ENCODE measurements at regions not wholly inside any gene's neighbourhood (a gene's known extent, or its start where the extent isn't known, plus 50 kb on each side); places are given as distances from the start of the nearest gene placed in this dataset.
"Not testable (repeated sequence)": the region's sequence is repeated elsewhere in the genome, so short reads cannot be mapped to it uniquely, and the experiment has no call there.

DNA sequence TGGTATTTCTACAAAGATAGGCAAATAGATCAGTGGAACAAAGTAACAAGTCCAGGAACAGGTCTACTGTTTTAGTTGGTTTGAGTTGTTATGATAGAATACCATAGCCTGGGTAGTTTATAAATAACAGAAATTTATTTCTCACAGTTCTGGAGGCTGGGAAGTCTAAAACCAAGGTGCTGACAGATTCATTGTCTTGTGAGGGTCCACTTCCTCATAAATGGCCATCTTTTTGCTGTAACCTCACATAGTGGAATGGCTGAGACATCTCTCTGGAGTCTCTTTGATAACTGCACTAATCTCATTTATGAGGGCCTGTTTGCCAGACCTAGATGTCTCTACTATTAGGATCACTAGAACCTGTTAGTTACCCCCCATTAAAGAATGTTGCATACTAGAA is 152.3 kb upstream of the MYRIP start:
- no peak for DNase-seq

DNA sequence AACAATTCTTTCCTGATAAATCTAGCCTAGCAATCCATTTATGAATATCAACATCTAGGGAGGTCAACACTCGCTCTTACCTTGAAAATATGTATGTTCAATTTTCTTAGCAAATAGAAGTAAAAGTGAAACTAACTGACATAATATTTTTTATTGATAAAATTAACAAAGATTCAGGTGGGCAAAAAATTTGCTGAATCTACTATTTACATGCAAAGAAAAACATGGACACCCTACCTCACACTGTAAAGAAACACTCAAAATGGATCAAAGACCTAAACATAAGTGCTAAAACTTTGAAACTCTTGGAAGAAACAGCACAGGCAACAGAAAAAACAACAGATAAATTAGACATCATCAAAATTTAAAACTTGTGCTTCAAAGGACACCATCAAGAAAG is 151.6 kb upstream of the MYRIP start:
- DNase-seq, result no peak

DNA sequence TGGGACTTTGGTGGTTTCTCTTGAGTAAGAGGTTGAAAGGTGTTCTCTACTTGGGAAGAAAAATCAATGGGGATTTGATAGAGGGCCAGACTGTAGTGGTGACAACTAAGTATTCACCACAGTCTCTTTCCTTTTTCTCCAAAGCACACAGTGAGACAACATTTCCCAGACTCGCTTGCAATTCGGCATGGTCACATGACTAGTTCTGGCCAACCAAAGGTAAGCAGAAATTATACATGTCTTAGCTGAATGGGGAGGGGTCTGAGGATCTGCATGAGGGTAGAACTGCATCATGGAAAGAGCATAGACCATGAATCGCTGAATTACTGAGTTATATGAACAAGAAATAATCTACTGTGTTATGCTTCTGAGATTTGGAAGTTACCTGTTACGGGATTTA is 144.5 kb upstream of the MYRIP start:
- DNase-seq, result no peak

DNA sequence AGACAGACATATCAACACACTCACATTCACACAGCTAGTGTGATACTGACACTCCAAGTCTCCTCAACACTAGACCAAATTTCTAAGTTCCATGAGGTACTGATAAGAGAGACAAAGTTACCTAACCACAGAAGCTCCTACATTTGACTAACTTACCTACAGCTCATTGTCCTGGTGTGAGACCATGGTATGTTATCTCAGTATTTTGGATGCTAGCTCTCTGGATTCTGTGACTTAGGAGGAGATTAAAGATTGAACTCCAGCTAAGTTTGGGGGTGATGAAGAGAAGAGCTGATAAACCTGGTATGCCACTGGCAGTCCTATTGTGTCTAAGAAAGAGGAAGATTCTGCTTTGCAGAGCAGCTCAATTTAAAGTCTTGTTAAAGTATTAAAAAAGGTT is 144.0 kb upstream of the MYRIP start:
- no peak for DNase-seq

DNA sequence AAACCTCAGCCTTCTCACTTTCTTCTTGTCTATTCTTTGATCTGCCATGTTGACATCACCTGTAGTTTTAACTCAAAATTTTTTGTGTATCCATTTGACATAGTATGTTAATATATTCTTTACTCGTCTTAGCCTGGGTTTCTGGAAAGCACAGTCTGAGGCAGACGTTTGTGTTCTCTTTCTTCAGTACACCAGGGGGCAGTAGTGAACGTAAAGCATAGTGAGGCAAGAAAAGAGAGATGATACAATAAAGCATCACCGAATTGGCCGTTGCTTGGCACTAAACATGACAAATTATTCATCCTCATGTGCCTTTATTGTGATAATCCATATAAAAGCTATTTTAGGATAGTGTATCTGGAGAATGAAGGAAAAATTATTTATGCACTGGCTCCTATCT is 141.0 kb upstream of the MYRIP start:
- peak; percentile 41 for DNase-seq

DNA sequence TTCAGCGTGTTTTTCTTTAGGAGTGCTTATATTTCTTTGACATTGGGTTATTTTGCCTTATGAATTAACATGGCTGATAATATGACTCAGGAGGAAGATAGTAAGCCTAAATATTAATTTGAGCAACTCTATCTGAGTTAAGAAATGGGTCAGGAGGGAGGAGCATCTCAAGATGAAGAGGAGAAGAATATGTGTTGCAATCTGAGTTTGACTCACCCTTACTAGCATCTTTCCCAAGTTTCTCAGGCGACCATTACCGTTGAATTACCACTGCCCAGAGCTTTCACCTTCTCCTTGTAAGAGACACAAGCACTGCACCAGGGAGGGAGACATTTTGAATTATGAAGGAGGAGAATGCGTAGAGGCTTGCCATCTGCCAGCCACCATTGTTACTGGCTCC is 138.3 kb upstream of the MYRIP start:
- no peak for DNase-seq

DNA sequence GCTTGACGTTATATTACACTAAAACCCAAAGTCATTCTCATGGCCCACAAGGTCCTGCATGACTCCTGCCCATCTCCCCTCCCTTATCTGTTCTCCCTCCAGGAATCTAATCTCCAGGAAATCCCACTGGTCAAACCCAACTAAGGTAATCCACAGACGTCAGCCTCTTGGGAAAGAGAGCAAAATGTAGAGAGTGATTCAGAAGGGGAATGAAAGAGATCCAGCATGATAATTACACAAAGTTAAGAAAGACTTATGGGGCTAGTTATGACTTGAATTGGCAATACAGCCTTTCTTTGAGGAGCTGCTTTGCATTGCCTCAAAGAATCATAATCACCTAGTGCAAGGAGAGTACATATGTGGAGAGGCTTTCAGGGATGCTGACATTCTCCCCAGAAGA is 137.8 kb upstream of the MYRIP start:
- no peak for DNase-seq

DNA sequence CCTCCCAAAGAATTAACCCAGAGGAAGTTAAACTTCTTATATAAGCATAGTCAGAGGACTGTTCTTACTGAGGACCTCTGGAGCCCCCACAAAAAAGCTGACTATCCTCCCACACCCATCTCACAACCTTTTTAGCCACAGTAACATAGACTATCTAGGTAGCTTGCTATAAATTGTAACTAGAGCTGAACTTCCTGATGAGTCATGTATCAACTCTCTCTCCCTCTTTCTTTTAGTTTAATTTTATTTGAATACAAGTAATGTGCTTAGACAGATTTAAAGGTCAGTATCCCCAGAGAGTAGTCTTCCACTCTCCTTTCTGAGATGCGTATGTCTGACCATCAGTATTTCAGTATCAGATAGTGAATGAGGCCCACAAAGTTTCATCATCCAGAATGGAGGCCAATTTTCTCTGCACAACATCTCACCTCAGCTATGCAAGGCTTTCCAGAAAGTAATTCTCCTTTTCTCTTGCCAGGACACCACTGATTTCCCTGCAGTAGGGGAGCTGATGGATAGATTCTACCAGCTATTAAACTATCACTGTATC is 104.0 kb upstream of the MYRIP start:
- DNase-seq, result peak; percentile 64

DNA sequence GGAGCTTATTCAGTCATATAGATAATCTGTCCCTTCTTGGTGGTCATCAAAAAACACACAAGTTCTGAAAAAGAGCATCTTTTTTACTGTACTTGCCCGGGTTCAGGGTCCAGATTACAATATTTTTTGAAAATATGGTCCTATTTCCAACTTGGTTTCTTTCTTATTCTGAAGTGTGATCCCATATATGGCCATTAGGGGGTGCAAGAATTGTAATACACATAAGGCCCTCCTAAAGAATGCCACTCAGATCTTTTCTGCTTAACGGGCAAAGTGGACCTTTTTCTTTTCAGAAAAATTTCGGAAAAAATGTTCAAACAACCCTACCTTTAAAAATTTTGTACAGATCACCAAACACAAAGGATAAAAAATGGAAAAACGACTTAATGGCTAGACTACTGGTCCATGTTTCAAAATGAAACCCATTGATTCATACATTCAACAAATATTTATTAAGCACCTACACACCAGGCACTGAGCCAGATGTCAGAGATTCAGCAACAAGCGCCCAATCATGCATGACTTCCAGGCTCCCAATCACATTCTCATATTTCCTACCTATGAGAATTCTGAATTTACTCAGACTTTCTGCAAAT is 102.0 kb upstream of the MYRIP start:
- DNase-seq, result peak; percentile 45

DNA sequence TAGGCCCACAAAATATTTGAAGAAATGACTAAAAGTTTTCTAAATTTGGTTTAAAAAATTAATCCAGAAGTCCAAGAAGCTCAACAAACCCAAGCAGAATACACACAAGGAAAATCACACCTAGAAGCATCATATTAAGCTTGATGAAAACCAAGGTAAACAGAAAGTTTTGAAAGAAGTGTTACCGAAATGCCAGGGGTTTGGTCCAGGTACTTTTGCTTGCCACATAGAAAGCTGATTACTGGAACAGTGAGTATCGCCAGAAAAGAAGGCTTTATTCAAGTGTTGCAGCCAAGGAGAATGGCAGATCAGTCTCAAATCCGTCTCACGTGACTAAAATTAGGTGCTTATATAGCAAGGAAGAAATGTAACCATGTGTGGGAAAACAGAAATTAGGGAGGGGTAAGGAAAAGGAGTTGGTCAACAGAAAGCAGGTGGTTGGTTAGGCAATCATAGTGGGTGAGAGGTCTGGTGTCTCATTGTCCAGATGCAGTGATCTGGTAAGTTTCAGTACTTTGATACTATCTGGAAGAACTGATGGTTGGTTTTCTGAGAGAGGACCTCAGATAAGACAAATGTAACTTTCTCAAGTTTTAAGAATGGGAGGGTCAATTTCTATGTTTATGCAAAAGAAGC is 96.9 kb upstream of the MYRIP start:
- no peak for DNase-seq

DNA sequence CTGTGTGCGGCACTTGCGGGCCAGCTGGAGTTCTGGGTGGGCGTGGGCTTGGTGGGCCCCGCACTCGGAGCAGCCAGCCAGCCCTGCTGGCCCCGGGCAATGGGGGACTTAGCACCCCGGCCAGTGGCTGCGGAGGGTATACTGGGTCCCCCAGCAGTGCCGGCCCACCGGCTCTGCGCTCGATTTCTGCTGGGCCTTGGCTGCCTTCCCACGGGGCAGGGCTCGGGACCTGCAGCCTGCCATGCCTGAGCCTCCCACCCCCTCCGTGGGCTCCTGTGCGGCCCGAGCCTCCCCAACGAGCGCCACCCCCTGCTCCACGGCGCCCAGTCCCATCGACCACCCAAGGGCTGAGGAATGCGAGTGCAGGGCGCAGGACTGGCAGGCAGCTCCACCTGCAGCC is 96.1 kb upstream of the MYRIP start:
- not testable (repeated sequence) for DNase-seq

DNA sequence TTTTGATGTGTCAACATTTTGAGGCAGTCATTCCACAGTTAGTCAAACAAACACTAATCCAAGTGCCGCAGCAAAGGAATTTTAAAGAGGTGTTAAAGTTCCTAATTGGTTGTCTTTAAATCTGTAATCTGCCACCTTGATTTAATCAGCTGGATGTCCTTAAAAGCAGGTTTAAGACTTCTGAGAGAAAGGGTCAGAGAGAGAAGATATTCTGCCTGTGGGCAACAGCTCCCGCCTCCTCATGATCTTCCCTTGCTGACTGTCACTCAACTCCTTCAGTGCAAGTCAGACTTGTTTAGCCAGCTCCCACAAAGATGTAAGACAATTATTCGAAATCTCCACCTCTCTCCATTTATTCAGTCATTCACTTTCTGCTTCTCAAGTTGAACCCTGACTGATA is 92.6 kb upstream of the MYRIP start:
- DNase-seq, result no peak

DNA sequence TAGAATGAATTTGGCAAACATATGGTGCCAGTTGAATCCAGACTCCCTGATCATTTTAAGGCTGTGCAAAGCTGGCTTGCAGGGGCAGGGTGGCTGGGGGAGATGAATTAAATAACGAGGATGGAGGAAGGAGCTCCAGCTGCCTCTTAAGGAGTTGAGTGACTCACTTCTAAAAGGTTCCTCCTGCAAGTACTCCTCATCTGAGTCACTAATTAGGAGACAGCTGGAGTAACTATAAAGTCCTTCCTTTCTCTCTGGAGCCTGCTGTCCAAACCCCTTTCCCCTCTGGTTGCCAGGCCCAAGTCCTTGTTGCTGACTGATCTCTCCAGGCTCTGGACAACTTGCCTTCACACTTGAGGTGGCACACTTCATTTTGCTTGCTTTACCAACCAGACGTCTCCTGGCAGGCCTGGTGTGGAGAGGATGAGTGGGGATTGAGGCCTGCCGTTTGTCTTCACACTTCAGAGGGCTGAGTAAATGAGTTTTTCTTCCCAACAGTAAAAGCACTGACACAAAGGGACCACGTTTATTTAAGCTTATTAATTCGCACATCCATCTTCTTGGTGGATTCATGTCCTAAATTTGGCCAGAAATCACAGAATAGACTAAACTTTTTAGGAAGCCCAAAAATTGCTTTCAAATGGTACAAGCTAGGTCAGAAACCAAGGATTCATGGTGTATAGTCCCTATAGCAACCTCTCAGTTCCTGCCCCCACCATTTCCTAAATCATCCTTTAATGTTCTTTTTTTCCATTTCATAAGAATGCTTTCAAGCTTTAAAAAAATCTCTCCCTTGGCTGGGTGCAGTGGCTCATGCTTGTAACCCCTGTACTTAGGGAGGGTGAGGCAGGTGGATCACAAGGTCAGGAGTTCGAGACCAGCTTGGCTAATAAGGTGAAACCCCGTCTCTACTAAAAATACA is 90.5 kb upstream of the MYRIP start:
- peak; percentile 71 for DNase-seq

DNA sequence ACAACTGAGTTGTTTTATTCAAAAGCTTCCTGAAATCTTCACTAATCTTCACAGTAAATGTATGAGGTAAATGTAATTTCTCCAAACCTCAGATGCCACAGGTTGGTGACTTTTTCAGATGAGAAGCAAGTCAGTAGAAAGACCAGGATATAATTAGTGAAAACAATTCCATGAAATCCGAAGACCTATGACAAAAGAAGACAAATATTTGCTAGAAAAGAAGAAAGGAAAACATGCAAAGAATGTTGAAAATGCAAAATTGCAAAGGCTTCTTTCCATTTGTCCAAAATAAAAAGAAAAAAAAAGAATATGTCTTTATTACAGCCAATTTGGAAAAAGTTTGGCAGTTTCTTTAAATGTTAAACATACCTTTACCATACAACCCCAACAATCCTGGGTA is 88.3 kb upstream of the MYRIP start:
- no peak for DNase-seq

DNA sequence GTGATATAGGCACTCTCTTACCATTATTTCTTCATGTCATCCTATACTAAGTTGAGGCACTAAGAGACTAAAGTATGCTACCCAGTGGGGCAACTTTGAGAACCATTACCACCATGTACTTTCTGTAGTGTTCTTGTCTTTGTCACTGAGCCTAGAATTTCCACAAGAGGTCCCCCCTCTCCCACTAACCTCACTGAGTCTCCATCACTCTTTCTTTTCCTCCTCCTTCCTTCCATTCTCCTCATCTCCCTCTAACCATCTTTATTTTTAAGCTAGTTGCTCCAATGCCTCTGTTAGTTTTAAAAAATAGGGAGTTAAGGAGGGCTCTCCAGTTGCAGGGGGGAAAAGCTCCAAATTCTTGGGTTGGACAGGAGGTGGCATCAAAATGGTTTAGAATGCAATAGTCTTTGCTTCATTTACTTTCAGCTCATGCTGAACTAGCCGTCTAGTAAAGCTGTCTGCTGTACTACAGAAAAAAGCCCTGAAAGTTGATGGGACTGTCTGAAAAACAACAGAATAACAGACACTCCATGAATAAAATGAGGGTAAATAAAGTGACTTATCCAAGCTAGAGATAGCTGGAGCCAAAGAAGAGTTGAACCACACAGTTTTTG is 85.1 kb upstream of the MYRIP start:
- no peak for DNase-seq

DNA sequence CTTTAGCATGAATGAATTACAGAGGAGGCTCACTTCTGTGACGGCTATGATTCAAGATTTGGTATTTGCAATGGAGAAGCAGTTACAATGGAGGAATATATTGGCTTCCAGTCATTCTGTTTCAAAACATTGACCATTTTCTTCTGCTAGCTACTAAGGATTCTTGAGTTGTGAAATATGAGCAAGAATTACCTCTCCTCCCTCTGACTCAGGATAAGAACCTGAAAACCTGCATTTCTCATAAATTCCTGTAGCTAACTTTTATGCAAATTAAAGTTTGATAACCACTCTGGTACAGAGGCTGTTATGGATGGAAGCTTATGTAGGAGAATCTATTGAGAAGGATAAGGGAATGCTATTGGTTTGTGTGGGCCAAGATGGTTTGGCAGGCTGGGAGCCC is 84.1 kb upstream of the MYRIP start:
- no peak for DNase-seq

DNA sequence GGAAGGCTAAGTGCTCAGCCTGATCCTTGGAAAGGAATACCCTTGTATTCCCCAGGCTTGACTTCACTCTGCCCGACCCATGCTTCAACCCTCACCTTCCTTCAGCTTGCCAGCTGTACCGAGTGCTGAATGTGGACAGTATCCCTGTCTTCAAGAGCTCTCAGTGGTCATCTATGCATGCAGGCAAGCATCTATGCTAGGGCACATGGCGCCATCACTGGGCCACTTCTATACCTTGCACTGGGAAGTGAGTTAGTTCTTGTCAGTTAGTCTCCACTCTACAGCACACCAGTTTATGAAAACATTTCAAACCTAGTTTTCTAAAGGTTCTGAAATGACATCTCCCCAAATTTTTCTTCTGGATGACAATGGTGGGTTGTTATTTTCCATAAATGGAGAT is 82.0 kb upstream of the MYRIP start:
- DNase-seq, result no peak

DNA sequence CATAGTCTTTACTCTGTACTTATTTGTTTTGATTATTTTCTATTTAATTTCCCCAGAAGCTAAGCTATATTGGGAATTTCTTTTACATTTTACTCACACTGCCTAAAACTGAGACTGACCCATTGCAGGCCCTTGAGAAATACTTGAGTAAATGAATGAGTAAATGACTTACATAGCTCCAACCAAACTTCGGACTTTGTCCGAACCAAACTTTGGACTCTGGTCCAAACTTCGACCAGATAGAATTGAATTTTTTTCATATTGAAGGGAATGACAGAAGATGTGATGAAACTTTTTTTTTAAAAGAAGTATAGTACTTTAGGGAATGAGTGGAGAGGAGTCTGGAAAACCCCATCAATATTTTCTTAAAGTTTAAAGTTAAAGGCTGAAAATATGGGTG is 75.6 kb upstream of the MYRIP start:
- DNase-seq, result no peak

DNA sequence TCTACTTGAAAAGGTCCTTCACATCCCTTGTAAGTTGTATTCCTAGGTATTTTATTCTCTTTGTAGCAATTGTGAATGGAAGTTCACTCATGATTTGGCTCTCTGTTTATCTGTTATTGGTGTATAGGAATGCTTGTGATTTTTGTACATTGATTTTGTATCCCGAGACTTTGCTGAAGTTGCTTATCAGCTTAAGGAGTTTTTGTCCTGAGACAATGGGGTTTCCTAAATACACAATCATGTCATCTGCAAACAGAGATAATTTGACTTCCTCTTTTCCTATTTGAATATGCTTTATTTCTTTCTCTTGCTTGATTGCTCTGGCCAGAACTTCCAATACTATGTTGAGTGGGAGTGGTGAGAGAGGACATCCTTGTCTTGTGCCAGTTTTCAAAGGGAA is 69.8 kb upstream of the MYRIP start:
- not testable (repeated sequence) for DNase-seq

DNA sequence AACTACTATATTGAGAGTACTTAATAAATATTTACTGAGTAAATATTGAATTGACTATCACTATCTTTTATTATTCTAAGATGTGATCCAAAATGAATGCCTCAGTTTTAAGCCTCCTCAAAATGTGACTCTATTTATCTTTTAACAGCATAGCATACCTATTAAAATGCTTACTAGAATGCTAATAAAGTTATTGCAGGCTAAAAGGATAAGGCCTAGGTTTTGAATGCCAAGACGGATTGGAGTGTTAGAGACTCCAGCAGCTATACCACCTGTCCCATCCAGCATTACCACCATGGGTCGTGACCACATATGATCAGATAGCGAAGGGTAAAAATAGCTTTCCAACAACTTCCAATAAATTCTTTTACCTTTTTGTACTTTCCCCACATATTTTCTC is 64.7 kb upstream of the MYRIP start:
- no peak for DNase-seq

DNA sequence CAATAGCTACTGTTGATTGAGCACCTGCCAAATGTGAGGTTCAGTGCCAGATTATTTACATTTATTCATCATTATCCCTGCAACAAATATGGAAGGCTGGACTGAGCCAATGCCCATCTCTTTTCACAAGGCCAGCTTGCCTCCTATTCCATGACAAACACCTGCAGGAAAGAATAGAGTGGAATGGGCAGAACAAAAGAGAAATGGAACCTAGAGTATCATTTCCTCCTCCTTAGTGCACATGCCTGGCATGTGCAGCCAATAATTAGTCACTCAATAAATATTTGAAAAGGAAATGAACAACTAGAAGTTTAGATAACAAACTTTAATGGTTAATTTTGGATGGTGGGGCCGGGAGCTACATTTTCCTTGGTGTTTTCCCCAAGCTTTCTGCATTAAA is 61.4 kb upstream of the MYRIP start:
- DNase-seq, result no peak

DNA sequence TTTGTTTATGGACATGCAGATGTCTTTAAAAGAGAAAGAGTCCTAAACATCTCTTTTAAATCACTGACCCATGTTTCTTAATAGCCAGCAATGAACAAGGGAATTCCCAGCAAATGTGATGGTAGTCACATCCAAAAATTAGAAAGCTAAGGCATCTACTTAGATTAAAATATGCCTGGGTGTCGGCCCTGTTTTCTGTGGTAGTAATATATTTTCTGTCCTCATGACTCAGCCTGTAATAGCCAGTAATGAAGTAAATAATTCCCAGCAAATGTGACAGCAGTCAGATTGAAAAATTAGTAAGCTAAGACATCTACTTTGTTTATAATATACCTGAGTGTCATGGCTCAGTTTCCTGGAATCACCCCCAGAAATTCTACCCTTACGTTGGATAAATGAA is 60.6 kb upstream of the MYRIP start:
- no peak for DNase-seq

DNA sequence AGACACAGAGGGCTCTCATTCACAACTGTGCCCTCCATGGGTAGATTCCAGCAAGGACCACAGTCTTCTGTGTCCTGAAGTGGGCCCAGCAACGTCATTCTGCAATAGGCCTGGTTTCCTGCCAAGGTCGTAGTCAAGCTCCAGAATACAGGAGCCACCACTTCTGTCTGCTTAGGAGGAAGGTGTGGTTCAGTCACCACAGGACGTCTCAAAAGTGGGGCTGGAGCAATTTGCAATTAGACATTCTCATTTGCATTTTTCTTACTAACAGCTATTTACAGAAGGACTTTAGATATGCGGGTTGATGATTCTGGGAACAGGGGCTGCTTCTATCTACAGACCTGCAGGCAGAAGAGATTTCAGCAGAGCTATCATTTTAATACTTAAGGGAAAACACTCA is 58.7 kb upstream of the MYRIP start:
- DNase-seq, result no peak

DNA sequence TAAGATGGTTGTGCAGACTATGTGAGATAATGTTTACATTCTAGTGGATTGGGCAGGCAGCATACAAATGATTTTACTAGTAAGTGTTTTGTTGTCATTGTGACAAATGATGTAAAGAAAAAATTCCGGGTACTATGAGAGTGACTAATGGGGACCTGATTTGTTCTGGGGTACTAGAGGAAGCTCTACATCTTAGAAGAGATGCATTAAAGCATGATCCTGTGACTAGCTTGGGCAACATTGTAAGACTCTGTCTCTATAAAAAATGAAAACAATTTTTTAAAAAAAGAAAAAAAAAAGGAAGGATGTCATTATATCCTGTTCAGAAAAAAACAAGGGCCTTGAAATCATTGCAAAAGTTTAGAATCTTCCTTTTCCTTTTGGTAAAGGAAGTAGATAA is 58.1 kb upstream of the MYRIP start:
- no peak for DNase-seq

Measured in fibroblast of upper back skin (primary cell).